Stimulated activated memory B cell treated with anti-CD40 and anti-IgM and Interleukin-4, amounts not matched to agents 10 μg/mL and 1 μg/mL and 100 μg/mL, for 72 hours (primary cell): ENCODE measurements at regions not wholly inside any gene's neighbourhood (a gene's known extent, or its start where the extent isn't known, plus 50 kb on each side); places are given as distances from the start of the nearest gene placed in this dataset.

ENCODE experiments used
- ATAC-seq: fragments of 150-1000 bp; cut with Tn5 transposase; 2 replicates; pipeline ENCODE4 v1.10.0; 2021
- H3K27ac Mint-ChIP-seq: one replicate; pipeline ENCODE4 v1.8.0; 2022; ENCODE audit warnings: mild to moderate bottlenecking, mixed read lengths
- H3K27me3 Mint-ChIP-seq: one replicate; pipeline ENCODE4 v1.8.0; 2022; ENCODE audit warnings: mixed read lengths
- H3K36me3 Mint-ChIP-seq: one replicate; pipeline ENCODE4 v1.8.0; 2022; ENCODE audit warnings: mixed read lengths
- H3K4me1 Mint-ChIP-seq: one replicate; pipeline ENCODE4 v1.8.0; 2022; ENCODE audit warnings: mixed read lengths
- H3K4me3 Mint-ChIP-seq: one replicate; pipeline ENCODE4 v1.8.0; 2022; ENCODE audit warnings: mild to moderate bottlenecking, moderate library complexity, mixed read lengths
- H3K9me3 Mint-ChIP-seq: one replicate; pipeline ENCODE4 v1.8.0; 2022; ENCODE audit warnings: mixed read lengths

- ATAC-seq: no peak
- no peaks in the 10 kb centered on the region for H3K36me3 Mint-ChIP-seq
- H3K27ac Mint-ChIP-seq: no peak overlapping the region
- H3K4me3 Mint-ChIP-seq: no peak overlapping the region
- peaks cover 6% of the 10 kb centered on the region for H3K9me3 Mint-ChIP-seq
- no peaks in the 10 kb centered on the region for H3K4me1 Mint-ChIP-seq
- H3K27me3 Mint-ChIP-seq: no peaks in the 10 kb centered on the region
These were observed 65.0 kb upstream of the MEIS2 start for GRCh38 chr15:37165395-37165794.

- no peaks in the 10 kb centered on the region for H3K36me3 Mint-ChIP-seq
- H3K4me3 Mint-ChIP-seq: no peak overlapping the region
- peaks cover 5% of the 10 kb centered on the region for H3K9me3 Mint-ChIP-seq
- H3K4me1 Mint-ChIP-seq: no peaks in the 10 kb centered on the region
- no peak overlapping the region for H3K27ac Mint-ChIP-seq
- ATAC-seq: no peak
- no peaks in the 10 kb centered on the region for H3K27me3 Mint-ChIP-seq
These were observed 66.1 kb upstream of the MEIS2 start for GRCh38 chr15:37166402-37166801.

- no peaks in the 10 kb centered on the region for H3K27me3 Mint-ChIP-seq
- H3K9me3 Mint-ChIP-seq: peaks cover 18% of the 10 kb centered on the region
- no peaks in the 10 kb centered on the region for H3K36me3 Mint-ChIP-seq
- ATAC-seq: no peak
- H3K4me1 Mint-ChIP-seq: no peaks in the 10 kb centered on the region
- H3K27ac Mint-ChIP-seq: no peak overlapping the region
- no peak overlapping the region for H3K4me3 Mint-ChIP-seq
These were observed 81.0 kb upstream of the MEIS2 start for GRCh38 chr15:37181339-37181738.

GRCh38 chr15:37199545-37199944, 99.2 kb upstream of the MEIS2 start:
- H3K36me3 Mint-ChIP-seq: no peaks in the 10 kb centered on the region
- H3K27me3 Mint-ChIP-seq: no peaks in the 10 kb centered on the region
- H3K27ac Mint-ChIP-seq: no peak overlapping the region
- H3K9me3 Mint-ChIP-seq: peaks cover 5% of the 10 kb centered on the region
- ATAC-seq: no peak
- H3K4me1 Mint-ChIP-seq: no peaks in the 10 kb centered on the region
- H3K4me3 Mint-ChIP-seq: no peak overlapping the region

DNA sequence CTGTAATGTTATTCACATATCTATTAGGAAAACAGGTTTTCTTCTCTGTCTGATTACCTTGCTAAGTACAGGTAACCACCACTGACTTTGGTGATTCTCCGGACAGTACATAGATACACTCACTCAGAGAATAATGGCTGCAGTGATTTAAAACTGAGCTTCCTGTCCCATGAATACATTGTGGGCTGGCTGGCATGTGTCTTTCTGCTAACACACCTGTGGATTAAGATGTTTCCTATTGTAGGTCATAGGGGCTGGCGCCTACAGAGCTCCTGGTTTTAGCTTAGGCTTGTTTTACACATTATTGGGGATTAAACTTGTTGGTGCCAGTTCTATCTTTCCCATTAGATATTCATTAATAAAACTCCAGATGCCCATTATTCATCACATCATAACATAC, 102.7 kb upstream of the MEIS2 start:
- no peak for ATAC-seq
- Mint-ChIP-seq H3K4me3 (no peak overlapping the region), H3K4me1 (no peaks in the 10 kb centered on the region), H3K27me3 (no peaks in the 10 kb centered on the region), H3K36me3 (no peaks in the 10 kb centered on the region), H3K9me3 (no peaks in the 10 kb centered on the region), H3K27ac (no peak overlapping the region)

DNA sequence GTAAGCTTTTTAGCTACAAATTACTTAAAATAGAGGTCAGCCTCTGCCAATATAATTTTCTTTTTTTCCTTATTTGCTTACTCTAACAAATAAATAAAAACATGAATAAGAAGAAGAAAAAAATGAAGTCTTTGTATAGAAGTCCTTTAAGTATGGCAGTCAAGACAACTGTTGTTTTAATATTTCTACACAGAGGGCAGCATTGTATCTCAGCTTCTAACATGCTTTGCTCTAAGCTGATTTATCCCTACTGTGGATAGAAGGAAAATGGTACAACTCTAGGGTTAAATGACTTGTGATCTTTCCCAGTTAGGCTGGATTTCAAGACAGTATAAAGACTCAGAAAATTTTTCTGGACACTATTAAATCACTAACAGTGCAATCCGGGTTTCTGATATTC, 104.3 kb upstream of the MEIS2 start:
- Mint-ChIP-seq H3K36me3 (no peaks in the 10 kb centered on the region), H3K4me3 (no peak overlapping the region), H3K27me3 (no peaks in the 10 kb centered on the region), H3K4me1 (no peaks in the 10 kb centered on the region), H3K9me3 (no peaks in the 10 kb centered on the region), H3K27ac (no peak overlapping the region)
- ATAC-seq: no peak

GRCh38 chr15:37206690-37207089, 106.3 kb upstream of the MEIS2 start:
- no peaks in the 10 kb centered on the region for H3K9me3 Mint-ChIP-seq
- ATAC-seq: no peak
- H3K4me3 Mint-ChIP-seq: no peak overlapping the region
- no peak overlapping the region for H3K27ac Mint-ChIP-seq
- H3K36me3 Mint-ChIP-seq: no peaks in the 10 kb centered on the region
- no peaks in the 10 kb centered on the region for H3K27me3 Mint-ChIP-seq
- no peaks in the 10 kb centered on the region for H3K4me1 Mint-ChIP-seq

DNA sequence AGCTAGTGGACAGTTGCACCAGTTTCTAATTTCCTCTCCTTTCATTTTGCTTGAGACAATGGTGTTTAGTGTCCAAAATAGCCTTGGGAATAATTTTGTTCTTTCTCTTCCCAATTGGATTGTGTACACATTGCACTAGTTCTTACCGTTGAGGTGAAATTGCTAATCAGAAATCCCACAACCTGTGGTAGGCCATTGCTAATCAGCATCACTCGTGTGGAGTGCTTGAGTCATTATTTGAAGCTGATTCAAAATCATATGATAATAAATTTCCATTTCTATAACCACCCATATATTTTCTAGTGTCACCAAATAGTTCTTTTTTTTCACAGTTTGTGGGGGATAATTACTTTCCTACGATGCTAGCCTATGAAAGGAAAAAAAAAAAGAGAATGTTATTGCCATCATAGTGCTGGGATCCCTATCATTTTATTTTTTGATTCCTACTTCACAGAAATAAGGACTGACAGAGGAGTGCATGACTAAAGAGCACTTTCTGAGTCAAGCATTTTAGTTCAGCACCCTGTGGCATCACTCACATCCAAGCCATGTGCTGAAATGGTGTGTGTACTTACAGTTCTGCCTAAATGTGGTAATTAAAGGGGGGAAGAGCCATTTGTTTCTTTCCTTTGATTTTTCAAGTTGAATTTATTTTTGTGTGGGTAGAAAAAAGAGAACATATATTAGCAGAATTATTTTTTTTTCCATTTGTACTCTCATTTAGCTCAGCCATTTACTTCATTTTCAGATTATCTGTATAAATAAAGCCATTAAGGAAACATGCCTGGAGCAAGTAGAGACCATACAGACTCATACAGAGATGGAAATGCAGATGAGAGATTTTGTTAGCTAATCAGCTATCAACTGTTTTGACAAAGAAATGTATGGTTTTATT, 108.0 kb upstream of the MEIS2 start:
- Mint-ChIP-seq H3K36me3 (no peaks in the 10 kb centered on the region), H3K9me3 (peaks cover 6% of the 10 kb centered on the region), H3K4me1 (no peaks in the 10 kb centered on the region), H3K27ac (no peak overlapping the region), H3K27me3 (no peaks in the 10 kb centered on the region), H3K4me3 (no peak overlapping the region)
- ATAC-seq: no peak

GRCh38 chr15:37209041-37209363, 108.7 kb upstream of the MEIS2 start:
- H3K4me1 Mint-ChIP-seq: no peaks in the 10 kb centered on the region
- no peaks in the 10 kb centered on the region for H3K27me3 Mint-ChIP-seq
- no peak for ATAC-seq
- H3K4me3 Mint-ChIP-seq: no peak overlapping the region
- H3K27ac Mint-ChIP-seq: no peak overlapping the region
- no peaks in the 10 kb centered on the region for H3K36me3 Mint-ChIP-seq
- H3K9me3 Mint-ChIP-seq: peaks cover 9% of the 10 kb centered on the region

DNA sequence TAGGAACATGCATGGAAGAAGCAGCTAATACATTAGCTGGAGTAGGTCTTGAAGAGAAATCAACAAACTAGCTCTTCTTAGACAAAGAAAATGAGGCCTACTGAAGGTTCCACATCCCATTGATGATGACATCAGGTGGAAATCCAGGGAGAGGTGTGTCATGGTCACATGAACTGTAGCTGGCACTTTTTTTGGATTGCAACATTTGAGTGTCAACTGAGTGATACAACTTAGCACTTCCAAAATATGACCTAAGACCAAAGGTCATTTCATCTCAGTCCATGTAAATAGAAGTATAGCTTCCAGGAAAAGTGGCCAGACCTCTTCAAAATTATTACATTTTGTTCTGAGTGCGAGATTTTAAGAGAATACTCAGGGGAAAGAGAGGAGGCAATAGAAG, 117.2 kb upstream of the MEIS2 start:
- H3K4me1 Mint-ChIP-seq: no peaks in the 10 kb centered on the region
- H3K27me3 Mint-ChIP-seq: no peaks in the 10 kb centered on the region
- ATAC-seq: no peak
- no peak overlapping the region for H3K27ac Mint-ChIP-seq
- peaks cover 9% of the 10 kb centered on the region for H3K9me3 Mint-ChIP-seq
- no peak overlapping the region for H3K4me3 Mint-ChIP-seq
- H3K36me3 Mint-ChIP-seq: no peaks in the 10 kb centered on the region

- no peak overlapping the region for H3K4me3 Mint-ChIP-seq
- H3K27ac Mint-ChIP-seq: no peak overlapping the region
- peaks cover 3% of the 10 kb centered on the region for H3K9me3 Mint-ChIP-seq
- no peaks in the 10 kb centered on the region for H3K4me1 Mint-ChIP-seq
- no peak for ATAC-seq
- H3K27me3 Mint-ChIP-seq: no peaks in the 10 kb centered on the region
- no peaks in the 10 kb centered on the region for H3K36me3 Mint-ChIP-seq
These were observed 118.1 kb upstream of the MEIS2 start for GRCh38 chr15:37218351-37218916.

DNA sequence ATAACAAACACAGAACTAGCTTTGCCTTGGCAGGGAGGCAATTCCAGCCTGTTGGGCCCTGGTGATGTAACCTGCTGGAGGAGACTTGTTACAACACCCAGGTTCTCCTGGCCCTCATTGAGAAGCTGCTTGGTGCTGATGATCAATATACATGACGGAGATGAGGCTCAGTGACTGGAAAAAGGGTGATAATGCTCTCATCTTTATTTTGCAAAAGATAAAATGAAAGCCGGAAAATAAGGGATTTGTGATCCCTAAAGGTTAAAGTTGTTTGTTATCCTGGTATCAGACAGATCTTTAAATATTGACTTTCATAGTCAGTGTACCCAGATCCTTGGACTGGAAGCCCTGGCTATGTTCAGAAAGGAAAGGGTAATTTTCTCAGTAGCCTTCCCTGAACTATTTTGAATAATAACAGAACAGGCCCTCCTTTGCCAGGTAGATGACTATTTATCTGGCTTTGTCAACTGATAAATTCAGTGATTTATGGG, 118.9 kb upstream of the MEIS2 start:
- Mint-ChIP-seq H3K9me3 (no peaks in the 10 kb centered on the region), H3K4me3 (no peak overlapping the region), H3K4me1 (no peaks in the 10 kb centered on the region), H3K27ac (no peak overlapping the region), H3K27me3 (no peaks in the 10 kb centered on the region), H3K36me3 (no peaks in the 10 kb centered on the region)
- ATAC-seq: no peak

DNA sequence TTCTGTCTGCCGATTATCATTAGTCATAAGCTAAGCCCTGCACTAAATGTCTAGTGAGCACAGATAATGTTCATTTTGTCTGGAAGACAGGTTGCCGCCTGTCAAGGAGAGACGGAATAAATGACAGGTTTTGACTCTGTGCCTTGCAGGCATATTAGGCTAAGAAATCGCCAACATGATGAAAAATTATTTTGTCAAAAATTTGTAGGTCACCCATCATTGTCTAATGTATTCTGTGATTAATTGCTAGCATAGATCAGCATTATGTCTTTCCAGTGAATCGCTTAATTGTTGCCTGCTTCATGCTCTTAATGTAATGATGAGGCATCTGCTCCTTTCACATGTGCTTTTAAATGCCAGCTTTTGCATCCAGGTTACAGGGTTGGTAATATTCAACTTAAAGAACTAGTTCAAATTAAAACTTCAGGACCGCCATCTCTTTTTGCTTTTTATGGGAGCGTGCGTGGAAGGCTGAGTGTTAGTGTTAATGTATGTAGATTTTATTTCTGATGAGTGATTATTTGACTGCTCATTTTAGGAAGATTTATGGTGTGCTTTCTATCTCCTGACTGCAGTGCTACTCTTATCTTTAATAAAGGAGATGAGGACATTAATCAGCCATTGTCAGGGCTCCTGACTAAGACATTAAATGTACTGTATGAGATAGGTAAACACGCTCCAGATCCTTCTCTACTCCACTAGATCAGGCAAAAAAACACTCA, 120.8 kb upstream of the MEIS2 start:
- no peak overlapping the region for H3K4me3 Mint-ChIP-seq
- H3K27me3 Mint-ChIP-seq: no peaks in the 10 kb centered on the region
- ATAC-seq: no peak
- no peaks in the 10 kb centered on the region for H3K9me3 Mint-ChIP-seq
- no peak overlapping the region for H3K27ac Mint-ChIP-seq
- no peaks in the 10 kb centered on the region for H3K36me3 Mint-ChIP-seq
- no peaks in the 10 kb centered on the region for H3K4me1 Mint-ChIP-seq

GRCh38 chr15:37221671-37222145, 121.4 kb upstream of the MEIS2 start:
- no peak for ATAC-seq

GRCh38 chr15:37223089-37223488, 122.7 kb upstream of the MEIS2 start:
- no peak for ATAC-seq
- H3K9me3 Mint-ChIP-seq: no peaks in the 10 kb centered on the region
- H3K36me3 Mint-ChIP-seq: no peaks in the 10 kb centered on the region
- no peak overlapping the region for H3K27ac Mint-ChIP-seq
- no peak overlapping the region for H3K4me3 Mint-ChIP-seq
- H3K4me1 Mint-ChIP-seq: no peaks in the 10 kb centered on the region
- no peaks in the 10 kb centered on the region for H3K27me3 Mint-ChIP-seq

More at GRCh38 chr15:37221671-37222145, 121.4 kb upstream of the MEIS2 start:
- Mint-ChIP-seq H3K27me3 (no peaks in the 10 kb centered on the region), H3K4me1 (no peaks in the 10 kb centered on the region), H3K27ac (no peak overlapping the region), H3K9me3 (no peaks in the 10 kb centered on the region), H3K36me3 (no peaks in the 10 kb centered on the region), H3K4me3 (no peak overlapping the region)
